Effector CD4-positive, alpha-beta T cell (primary cell): ENCODE measurements at regions not wholly inside any gene's neighbourhood (a gene's known extent, or its start where the extent isn't known, plus 50 kb on each side); places are given as distances from the start of the nearest gene placed in this dataset.
"Not testable (repeated sequence)": the region's sequence is repeated elsewhere in the genome, so short reads cannot be mapped to it uniquely, and the experiment has no call there.

Source experiments
- DNase-seq: peaks from one replicate; pipeline ENCODE4 v3.0.0-alpha.2; 2020

- not testable (repeated sequence) for DNase-seq
Observed at GRCh38 chr5:102154791-102155605, 141.1 kb downstream of the SLCO4C1 start.

GRCh38 chr5:102154291-102154690, 141.8 kb downstream of the SLCO4C1 start:
- DNase-seq = no peak

GRCh38 chr5:102153003-102153759, 142.9 kb downstream of the SLCO4C1 start:
- DNase-seq = no peak

DNA sequence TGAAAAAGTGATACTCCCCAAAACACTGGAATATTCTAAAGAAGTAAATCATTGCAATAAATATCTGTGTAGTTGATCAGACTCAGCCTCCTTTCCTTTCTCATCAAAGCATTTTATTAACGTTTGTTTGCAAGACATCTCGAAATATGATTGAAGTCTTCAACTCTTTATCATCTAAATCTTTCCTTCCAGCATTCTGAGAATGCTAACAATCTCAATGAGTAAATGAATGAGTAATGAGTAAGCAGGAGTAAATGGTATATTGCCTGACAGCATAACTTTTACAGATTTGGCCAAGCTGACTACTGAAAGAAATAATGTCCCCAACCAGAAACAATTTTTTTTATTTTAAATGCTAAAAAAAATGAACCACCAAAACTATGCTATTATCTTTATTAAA, 157.1 kb downstream of the SLCO4C1 start:
- no peak for DNase-seq

DNA sequence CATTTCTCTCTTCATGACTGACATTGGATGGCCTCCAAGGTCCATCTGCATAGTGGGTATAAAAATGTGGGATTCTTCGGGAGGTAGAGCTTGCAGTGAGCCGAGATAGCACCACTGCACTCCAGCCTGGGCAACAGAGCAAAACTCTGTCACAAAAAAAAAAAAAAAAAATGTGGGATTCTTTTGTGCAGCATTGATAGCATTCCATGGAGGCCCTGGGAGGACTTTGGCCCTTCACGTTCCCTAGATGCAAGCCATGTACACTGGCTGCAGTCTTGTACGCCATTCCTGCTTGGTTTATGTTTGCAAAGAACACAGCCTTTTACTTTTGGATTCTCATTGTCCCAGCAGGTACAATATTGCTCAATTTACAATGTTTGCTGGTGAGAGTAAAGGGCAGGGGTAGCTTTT, 157.8 kb downstream of the SLCO4C1 start:
- no peak for DNase-seq

DNA sequence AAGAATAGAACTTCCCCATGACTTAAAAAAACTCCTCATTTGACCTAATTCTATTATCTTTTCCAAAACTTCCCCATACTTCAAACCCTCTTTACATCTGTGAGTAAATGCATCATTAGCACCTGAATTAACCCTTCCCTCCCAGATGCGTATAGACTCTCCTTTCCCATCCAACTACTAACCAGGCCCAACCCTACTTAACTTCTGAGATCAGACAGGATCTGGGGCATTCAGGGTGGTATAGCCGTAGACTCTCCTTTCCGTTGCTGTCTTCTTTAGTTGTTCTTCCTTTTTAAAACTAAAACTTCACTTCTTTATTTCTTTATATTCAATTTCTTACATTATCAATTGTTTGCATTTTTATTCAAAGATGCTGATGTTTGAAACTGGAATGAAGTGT, 165.2 kb downstream of the SLCO4C1 start:
- DNase-seq = no peak

- DNase-seq = no peak
Observed at GRCh38 chr5:102130386-102130785, 165.7 kb downstream of the SLCO4C1 start.

DNA sequence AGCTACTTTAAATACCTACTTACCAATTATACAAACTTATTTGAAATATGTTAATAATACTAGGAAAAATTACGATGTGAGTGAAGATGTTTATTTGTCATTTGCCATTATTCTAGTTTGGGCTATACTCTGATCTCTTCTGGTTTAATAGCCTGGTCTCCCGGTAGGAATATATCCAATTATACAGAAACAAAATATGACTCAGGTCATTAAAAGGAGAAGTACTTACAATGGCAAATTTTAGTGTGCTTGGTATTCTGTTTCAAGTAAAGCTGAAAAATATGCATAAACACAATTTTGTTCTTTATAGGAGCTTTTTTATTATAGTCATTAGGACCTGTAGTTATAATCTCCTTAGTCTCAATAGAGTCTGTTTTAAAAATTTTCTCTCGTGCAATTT, 176.8 kb downstream of the SLCO4C1 start:
- DNase-seq = no peak

DNA sequence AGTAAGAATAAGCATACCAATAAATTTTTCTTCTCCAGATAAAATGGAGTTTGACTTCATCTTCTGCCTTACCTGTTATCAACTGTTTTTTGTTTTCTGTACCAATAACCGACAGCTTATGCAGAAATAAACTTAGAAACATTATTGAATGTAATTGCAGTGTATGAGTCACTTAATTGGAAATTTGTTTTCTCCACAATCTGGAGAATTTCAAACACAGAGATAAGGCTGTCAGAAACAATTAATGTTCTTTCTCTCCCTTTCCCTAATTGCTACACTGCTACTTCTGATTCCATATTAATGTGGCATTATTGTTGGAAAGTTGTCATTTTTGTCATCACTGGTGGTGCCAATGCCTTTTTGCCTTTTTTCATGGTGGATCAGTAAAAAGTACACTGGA, 180.3 kb downstream of the SLCO4C1 start:
- DNase-seq = no peak

- DNase-seq = no peak
Observed at GRCh38 chr5:102114525-102115069, 181.5 kb downstream of the SLCO4C1 start.

- DNase-seq = no peak
Observed at GRCh38 chr5:102107865-102108264, 188.2 kb downstream of the SLCO4C1 start.

DNA sequence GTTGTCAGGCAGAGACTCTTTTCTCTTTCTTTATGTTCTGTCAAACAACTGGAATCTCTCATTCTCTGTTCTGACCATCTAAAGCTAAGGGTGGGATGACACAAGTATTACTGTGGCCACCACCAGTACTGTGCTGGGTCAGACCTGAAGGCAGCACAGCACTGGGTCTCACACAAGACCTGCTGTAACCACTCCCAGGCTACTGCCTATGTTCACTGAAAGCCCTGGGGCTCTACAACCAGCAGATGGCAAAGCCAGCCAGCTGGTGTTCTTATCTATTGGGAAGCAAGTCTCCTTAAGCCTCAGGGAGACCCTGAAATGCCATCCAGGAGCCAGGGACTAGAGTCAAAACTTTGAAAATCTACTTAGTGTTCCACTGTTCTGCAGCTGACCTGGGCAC, 189.5 kb downstream of the SLCO4C1 start:
- DNase-seq = no peak

DNA sequence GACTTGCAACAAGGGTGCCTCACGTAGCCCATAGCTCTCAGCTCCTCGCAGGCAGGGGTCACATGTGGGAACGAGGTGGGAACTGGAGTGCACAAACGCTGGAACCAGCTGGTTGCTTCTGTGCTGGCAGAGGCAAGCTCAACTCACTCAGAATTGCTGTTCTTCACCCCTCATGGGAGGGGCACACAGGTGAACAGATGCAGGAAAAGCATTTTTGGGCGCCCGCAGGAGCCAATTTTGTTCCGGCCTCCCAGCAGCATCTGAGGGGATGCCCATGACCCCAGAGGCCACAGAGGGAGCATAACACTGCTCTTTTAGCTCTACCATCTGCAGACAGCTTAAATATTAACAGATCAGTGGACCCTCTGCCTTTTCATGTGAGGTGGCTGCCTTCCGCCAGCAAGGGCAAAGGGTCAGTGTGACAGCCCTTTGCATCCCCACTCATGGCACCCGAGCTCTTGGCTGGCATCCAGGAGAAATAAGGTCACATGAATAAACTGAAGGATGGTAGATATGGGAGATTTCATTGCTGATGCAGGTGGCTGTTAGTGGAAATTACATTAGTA, 196.2 kb downstream of the SLCO4C1 start:
- DNase-seq = no peak

- not testable (repeated sequence) for DNase-seq
Observed at GRCh38 chr5:102099083-102099482, 197.0 kb downstream of the SLCO4C1 start.

DNA sequence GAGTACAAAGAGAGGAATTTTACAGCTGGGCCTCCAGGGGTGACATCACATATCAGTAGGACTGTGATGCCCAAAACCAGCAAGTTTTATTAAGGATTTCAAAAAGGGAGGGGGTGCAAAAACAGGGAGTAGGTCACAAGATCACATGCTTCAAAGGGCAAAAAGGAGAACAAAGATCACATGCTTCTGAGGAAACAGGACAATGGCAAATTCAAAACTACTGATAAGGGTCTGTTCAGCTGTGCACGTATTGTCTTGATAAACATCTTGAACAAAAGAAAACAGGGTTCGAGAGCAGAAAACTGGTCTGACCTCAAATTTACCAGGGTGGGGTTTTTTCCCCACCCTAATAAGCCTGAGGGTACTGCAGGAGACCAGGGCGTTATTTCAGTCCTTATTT, 197.5 kb downstream of the SLCO4C1 start:
- not testable (repeated sequence) for DNase-seq

GRCh38 chr5:102090770-102091169, 205.3 kb downstream of the SLCO4C1 start:
- DNase-seq = no peak

GRCh38 chr5:102089883-102090282, 206.2 kb downstream of the SLCO4C1 start:
- DNase-seq = no peak

DNA sequence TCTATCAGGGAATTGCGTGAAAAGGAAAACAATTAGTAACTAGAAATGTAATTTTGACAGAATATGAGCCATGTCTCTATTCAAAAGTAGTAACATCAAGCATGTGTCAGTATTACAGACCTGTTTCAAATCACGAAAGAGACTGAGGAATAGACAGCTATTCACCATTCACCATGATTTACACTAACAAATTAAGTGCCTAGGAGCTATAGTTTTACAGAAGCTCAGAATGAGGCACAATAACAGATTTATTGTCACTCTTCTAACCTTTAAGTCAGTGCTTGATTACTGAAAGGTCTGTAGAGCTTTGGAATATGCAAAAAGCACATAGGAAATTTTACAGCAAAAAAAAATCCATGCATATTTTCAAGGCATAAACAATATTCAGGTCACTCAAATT, 208.2 kb downstream of the SLCO4C1 start:
- DNase-seq = no peak

DNA sequence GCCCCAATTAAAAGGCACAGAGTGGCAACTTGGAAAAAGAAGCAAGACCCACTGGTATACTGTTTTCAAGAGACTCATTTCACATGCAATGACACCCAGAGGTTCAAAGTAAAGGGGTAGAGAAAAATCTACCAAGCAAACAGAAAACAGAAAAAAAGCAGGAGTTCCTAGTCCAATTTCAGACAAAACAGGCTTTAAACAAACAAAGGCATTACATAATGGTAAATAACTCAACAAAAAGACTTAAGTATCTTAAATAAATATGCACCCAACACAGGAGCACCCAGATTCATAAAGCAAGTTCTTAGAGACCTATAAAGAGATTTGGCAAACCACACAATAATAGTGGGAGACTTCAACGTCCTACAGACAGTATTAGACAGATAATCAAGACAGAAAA, 215.8 kb downstream of the SLCO4C1 start:
- DNase-seq = no peak

DNA sequence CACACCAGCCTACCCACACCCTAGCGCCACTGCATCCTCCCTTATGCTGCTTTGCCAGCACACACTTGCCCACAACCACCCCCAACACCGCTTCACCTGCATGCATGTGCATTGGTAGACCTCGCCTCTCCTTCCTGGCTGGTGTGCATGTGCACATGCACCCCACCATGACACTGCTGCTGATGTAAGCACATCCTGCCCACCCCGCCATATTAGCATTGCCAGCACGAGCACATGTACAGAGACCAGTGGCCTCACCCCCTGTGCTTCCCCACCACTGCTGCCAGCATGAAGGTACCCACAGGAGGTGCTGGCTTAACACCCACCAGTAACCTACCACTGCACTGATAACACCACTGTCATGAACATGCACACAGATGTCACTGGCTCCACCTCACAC, 218.2 kb downstream of the SLCO4C1 start:
- DNase-seq = no peak

GRCh38 chr5:102069974-102070373, 226.1 kb downstream of the SLCO4C1 start:
- no peak for DNase-seq

- no peak for DNase-seq
Observed at GRCh38 chr5:102068870-102069269, 227.2 kb downstream of the SLCO4C1 start.

- DNase-seq = no peak
Observed at GRCh38 chr5:102049517-102049916, 246.6 kb downstream of the SLCO4C1 start.

- no peak for DNase-seq
Observed at GRCh38 chr5:102048940-102049339, 247.1 kb downstream of the SLCO4C1 start.
